ENCODE measurements at regions not wholly inside any gene's neighbourhood (a gene's known extent, or its start where the extent isn't known, plus 50 kb on each side); places are given as distances from the start of the nearest gene placed in this dataset.
"Not testable (repeated sequence)": the region's sequence is repeated elsewhere in the genome, so short reads cannot be mapped to it uniquely, and the experiment has no call there.

DNA sequence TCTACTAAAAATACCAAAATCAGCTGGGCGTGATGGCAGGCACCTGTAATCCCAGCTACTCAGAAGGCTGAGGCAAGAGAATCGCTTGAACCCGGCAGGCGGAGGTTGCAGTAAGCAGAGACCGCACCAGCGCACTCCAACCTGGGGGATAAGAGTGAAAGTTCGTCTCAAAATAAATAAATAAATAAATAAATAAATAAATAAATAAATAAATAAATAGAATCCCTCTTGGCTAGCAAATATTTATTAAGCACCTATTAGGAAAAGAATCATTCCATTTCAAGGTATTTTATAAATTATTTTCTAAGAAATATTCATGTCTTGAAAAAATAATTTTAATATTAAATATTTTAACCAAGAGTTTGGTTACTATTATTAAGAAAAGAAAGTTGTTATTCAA, 1539.2 kb upstream of the SLC10A2 start:
- CTCF ChIA-PET (ENCODE audit: partially characterized antibody); H3K18ac ChIP-seq (ENCODE audit: extremely low read depth, low read length): not testable (repeated sequence)

More for the DNA sequence above, 1539.2 kb upstream of the SLC10A2 start:
- H3K4ac ChIP-seq (replicated peaks; ENCODE audit: insufficient read length, low read depth, low read length); FAIRE-seq; H3K56ac ChIP-seq (replicated peaks; ENCODE audit: insufficient read length, low read depth, low read length); H3K23me2 ChIP-seq (ENCODE audit: low read depth, low read length); H3K4me1 ChIP-seq (replicated peaks in 1 of 4; ENCODE audit: control insufficient read depth in 3 of 4, insufficient read depth in 4 of 4, low read length in 3 of 4); H3K4me3 ChIP-seq (ENCODE audit: extremely low read depth in 1 of 4, insufficient read depth in 2 of 4, low read depth in 3 of 4, low read length in 4 of 4); H3K9me3 ChIP-seq (ENCODE audit: insufficient read depth in 2 of 2, low read depth in 1 of 2, low read length in 1 of 2); H2BK20ac ChIP-seq (ENCODE audit: low read length); H2AK5ac ChIP-seq (ENCODE audit: low read depth, low read length); H4K5ac ChIP-seq (ENCODE audit: insufficient read length, low read depth, low read length); H4K20me1 ChIP-seq (replicated peaks in 1 of 2; ENCODE audit: control insufficient read depth in 1 of 2, insufficient read depth in 2 of 2, low read length in 2 of 2); H2BK15ac ChIP-seq (ENCODE audit: low read length); H3K79me2 ChIP-seq (ENCODE audit: control insufficient read depth in 1 of 2, insufficient read depth in 2 of 2, low read length in 2 of 2); DNase-seq (ENCODE audit: low read depth in 1 of 2, low spot score in 2 of 2); H3K23ac ChIP-seq (ENCODE audit: insufficient read length); H4K91ac ChIP-seq (replicated peaks; ENCODE audit: insufficient read length, low read length); H3K9ac ChIP-seq (replicated peaks in 1 of 4; ENCODE audit: extremely low read depth in 1 of 4, low read depth in 3 of 4, low read length in 3 of 4); H2AFZ ChIP-seq (ENCODE audit: low read length); H2BK120ac ChIP-seq (replicated peaks; ENCODE audit: low read depth, low read length); H4K8ac ChIP-seq (ENCODE audit: extremely low read depth, insufficient read depth, low read length); H3K4me2 ChIP-seq (ENCODE audit: insufficient read depth in 1 of 2, low read depth in 2 of 2, low read length in 2 of 2); H3K14ac ChIP-seq (ENCODE audit: insufficient read length); H3K27ac ChIP-seq (ENCODE audit: low read depth, low read length); H2BK12ac ChIP-seq (ENCODE audit: low read depth, low read length); POLR2A ChIA-PET (ENCODE audit: partially characterized antibody); H3K27me3 ChIP-seq (replicated peaks in 1 of 4; ENCODE audit: control insufficient read depth in 3 of 4, extremely low read depth in 1 of 4, insufficient read depth in 3 of 4, low read length in 3 of 4); H3K79me1 ChIP-seq (ENCODE audit: low read depth, low read length); H2BK5ac ChIP-seq (ENCODE audit: low read depth, low read length); H3K36me3 ChIP-seq (ENCODE audit: control insufficient read depth in 2 of 4, insufficient read depth in 4 of 4, low read length in 3 of 4): not testable (repeated sequence)
- WGBS, 2 experiments (ENCODE audit: extremely low coverage in 1 of 2, insufficient coverage in 1 of 2, insufficient read length in 1 of 2, insufficient replicate concordance in 2 of 2, low coverage in 1 of 2, low lambda C conversion rate in 2 of 2, missing lambda C conversion rate in 1 of 2) = 94% methylated on average over 7 of the region's 7 CpGs; no CpG with 5 or more reads in 1 of the 2 experiments
